A673 (cell line): ENCODE measurements at regions not wholly inside any gene's neighbourhood (a gene's known extent, or its start where the extent isn't known, plus 50 kb on each side); places are given as distances from the start of the nearest gene placed in this dataset.

ENCODE experiments used
- CTCF ChIP-seq: fragments of 300-800, 200-600 bp; sonication (generic); conservative IDR thresholded peaks from 2 replicates; pipeline ENCODE4 v1.5.1; 2017; ENCODE audit warnings: low read depth, mild to moderate bottlenecking, antibody characterized with exemption, low read length, moderate library complexity, mixed read lengths
- EZH2 ChIP-seq: fragments of 200-600 bp; sonication (generic); IDR thresholded peaks from 2 replicates; pipeline ENCODE4 v1.6.1; 2017; ENCODE audit warnings: borderline replicate concordance, low read depth, mild to moderate bottlenecking, mixed read lengths, antibody characterized with exemption, low read length; ENCODE audit not compliant: poor library complexity, severe bottlenecking

GRCh38 chr6:82569022-82569421 is 205.4 kb downstream of the TPBG start:
- TF ChIP-seq CTCF: no peak
- no peak for TF ChIP-seq EZH2
